ENCODE measurements at regions not wholly inside any gene's neighbourhood (a gene's known extent, or its start where the extent isn't known, plus 50 kb on each side); places are given as distances from the start of the nearest gene placed in this dataset.
"Not testable (repeated sequence)": the region's sequence is repeated elsewhere in the genome, so short reads cannot be mapped to it uniquely, and the experiment has no call there.

DNA sequence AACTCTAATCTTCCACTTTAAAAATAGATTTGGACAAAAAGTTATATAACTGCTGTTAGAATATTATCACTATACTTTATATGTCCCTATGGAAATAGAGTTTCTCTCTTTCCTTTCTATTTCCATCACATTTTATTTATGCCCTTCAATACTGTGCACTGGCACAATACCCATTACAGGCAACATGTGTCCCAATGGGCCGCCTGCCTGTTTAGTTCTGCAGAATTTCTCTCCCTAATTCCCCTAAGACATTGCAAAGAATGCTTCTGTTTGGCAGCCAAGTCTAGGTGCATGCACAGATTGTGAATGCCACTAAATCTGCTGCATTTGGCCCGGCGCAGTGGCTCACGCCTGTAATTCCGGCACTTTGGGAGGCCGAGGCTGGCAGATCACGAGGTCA is 520.4 kb upstream of the FLRT2 start:
- DNase-seq = no peak

DNA sequence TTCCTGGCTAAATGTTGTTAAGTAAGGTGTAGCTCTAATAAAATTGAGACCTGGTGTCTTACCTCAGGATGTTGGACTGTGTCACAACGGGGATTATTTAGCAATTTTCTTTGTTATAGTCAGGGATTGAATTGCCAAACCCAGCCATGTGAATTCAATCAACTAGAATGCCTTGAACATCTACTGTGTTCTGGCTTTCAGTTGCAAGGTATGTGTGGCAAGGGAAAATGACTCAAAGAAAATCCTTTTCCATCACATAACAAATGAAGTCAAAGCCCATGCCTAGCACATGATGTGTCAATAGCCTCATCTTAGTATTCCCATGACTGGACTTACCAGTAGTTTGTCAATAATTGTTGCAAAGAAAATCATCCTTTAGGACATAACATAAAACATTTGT is 519.8 kb upstream of the FLRT2 start:
- no peak for DNase-seq

GRCh38 chr14:85016496-85016895 is 513.4 kb upstream of the FLRT2 start:
- no peak for DNase-seq

DNA sequence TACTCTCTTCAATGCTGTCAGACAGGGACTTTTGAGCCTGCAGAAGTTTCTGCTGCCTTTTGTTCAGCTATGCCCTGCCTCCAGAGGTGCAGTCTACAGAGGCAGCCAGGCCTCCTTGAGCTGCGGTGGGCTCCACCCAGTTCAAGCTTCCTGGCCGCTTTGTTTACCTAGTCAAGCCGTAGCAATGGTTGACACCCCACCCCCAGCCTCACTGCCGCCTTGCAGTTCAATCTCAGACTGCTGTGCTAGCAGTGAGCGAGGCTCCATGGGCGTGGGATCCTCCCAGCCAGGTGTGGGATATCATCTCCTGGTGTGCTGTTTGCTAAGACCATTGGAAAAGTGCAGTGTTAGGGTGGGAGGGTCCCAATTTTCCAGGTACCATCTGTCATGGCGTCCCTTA is 506.1 kb upstream of the FLRT2 start:
- not testable (repeated sequence) for DNase-seq

DNA sequence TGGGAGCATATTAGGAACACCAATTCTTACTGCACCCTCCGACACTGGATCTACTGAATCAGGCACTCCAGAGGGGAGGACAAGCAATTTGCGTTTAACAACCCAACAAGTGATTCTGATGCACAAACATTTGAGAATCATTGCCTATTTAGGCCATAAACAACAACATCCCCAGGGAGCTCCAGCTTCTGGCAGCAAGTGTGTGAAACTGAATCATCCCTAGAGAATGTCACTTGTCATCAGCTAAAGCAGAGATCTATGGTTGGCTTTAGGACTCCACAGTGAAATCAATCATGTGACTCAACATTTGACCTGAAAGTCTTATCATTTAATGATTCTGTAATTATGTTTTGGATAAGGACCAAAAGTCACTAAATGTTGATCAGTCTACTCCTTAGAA is 505.0 kb upstream of the FLRT2 start:
- DNase-seq = no peak

DNA sequence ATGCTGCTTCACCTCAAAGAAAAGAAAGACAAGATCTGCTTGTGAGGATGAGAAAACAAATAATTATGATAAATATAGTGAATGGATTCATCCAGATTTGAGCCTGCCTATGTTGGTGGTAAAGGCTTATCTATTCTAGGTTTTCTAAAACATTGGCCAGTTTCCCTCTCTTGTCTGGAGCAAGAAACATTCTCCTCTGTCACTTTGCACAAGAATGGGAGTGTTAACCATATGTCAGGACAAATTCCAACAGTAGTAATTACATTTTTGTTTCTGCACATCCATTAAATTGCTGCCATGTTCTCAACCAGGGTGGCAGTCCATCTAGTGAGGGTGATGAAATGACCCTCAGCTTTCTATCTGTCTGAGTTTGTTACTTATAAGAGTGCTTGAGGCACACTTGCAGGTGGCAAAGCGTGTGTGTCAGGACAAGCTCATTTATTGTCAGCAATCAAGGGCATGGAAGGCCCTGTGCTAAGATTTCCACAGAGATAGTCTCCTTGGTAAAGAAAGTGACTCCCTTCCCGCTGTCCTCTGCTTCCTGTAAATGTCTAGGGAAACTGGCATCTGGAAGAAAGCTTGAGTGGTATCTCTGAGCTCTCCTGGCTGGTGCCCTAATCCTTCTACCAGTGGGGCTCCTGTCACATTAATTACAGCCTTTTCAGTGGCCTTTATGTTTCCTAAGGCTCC is 502.1 kb upstream of the FLRT2 start:
- no peak for DNase-seq

- no peak for DNase-seq
Observed at GRCh38 chr14:85037411-85037810, 492.5 kb upstream of the FLRT2 start.

- no peak for DNase-seq
Observed at GRCh38 chr14:85038526-85039352, 491.2 kb upstream of the FLRT2 start.

DNA sequence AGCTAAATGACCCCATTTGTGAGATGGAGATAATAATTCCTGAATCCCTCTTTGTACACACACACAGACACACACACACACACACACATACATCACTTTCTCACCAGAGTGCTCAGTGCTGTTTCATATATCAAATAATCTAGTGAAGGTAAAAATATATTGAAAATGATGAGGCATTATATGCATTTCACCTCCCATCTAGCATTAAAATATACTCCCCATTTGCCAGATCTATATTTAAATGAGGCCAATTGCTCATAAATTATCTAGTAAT is 490.7 kb upstream of the FLRT2 start:
- DNase-seq = no peak

DNA sequence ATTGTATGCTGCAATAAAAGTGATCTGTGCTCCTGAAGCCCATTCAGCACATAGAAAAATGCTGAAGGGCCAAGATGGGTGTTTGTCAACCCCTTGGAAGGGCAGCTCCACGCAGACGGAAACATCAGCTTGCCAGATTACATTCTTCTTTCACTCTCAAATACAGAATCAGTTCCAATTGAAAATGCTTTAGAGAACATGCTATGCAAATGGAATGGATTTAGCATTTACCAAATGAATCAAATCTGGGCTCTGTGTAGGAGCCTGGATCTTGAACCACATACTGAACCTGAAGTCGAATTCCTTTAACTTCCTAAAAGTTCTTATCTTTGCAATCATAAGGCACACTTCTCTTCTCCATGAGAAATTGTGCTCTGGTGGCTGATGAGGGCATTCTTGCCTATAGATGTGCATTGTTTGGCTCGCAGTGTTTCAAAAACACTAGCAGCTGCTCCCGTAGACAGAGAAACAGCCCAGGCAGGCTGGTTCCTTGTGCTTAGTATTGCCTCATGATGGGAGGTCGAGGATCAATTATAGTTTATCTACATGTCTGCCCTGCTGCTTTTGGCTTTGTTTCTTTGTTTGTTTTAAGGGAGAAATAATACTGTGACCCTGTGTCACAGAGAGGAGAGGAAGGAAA is 489.8 kb upstream of the FLRT2 start:
- no peak for DNase-seq

- DNase-seq = no peak
Observed at GRCh38 chr14:85041618-85042017, 488.3 kb upstream of the FLRT2 start.

DNA sequence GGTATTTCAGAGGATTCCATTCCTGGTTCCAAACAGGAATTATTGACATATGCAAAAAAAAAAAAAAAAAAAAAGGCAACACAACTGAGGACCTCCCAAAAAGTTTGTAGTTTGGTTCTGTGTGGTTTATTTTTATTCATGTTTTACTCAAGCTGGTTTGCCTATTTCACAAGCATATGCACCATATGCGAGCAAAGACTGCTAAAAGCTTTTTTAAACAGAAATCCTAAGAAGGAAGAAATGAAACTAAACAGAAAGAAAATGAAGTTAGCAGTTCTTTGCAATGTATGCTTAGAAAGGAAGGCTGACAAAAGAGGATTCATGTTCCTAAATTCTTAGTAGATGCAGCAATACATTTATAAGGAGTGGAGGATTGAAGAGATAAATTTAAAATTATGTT is 487.6 kb upstream of the FLRT2 start:
- DNase-seq = no peak

DNA sequence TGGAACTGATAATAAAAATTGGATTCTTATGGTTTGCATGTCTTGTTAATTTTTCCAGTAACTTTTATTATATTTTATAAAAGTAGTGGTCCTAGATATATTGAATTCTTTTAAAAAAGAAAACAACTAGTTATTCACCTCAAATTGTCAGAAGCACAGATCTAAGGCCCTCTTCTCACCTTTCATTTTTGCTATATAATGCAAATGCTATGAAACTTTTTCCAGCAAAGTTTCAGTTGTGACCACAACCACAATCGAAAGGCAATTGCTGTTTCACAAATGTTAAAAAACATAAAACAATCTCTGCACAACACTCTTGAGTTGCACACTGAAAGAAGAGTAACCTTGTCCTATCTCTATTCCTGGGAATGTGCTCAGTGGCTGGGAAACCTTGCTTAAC is 479.8 kb upstream of the FLRT2 start:
- DNase-seq = no peak

DNA sequence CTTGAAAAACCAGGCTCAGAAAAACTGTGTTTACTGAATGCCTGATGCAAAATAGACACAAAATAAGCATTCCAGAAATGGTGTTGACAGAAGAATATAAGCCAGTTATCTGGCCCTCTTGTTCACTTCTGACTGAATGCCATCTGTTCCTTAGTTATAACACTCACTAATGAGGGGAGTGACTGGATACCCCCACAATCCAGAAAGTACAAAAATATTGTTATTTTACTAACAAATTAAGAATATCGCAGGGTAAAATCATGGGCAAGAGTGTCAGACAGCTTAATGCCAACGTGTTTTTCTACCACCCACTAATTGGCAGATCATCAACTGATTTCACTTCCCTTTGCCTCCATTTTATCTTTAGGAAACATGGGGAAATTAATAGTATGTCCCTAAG is 477.3 kb upstream of the FLRT2 start:
- no peak for DNase-seq

GRCh38 chr14:85054178-85054577 is 475.8 kb upstream of the FLRT2 start:
- no peak for DNase-seq

GRCh38 chr14:85056267-85056666 is 473.7 kb upstream of the FLRT2 start:
- no peak for DNase-seq

GRCh38 chr14:85057221-85057620 is 472.7 kb upstream of the FLRT2 start:
- DNase-seq = no peak

- no peak for DNase-seq
Observed at GRCh38 chr14:85058150-85058549, 471.8 kb upstream of the FLRT2 start.

DNA sequence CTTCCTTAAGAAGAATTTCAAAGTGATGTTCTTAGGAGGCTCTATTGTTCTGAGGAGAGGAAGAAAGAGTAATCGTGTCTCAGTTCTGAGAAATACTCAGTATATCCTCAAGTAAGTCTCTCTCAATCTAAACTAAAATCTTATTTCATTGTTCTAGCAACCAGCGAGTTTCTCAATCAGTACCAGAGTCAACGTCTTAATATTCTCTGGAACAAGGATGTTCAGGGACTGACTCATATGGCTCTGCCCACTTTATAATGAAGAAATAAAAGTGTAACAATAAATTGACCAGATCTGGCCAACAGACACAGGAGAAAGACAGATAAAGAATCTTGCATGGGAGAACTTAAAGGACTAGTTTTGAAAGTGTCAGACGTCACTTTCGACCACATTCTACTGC is 469.8 kb upstream of the FLRT2 start:
- no peak for DNase-seq

GRCh38 chr14:85061256-85061655 is 468.7 kb upstream of the FLRT2 start:
- no peak for DNase-seq

DNA sequence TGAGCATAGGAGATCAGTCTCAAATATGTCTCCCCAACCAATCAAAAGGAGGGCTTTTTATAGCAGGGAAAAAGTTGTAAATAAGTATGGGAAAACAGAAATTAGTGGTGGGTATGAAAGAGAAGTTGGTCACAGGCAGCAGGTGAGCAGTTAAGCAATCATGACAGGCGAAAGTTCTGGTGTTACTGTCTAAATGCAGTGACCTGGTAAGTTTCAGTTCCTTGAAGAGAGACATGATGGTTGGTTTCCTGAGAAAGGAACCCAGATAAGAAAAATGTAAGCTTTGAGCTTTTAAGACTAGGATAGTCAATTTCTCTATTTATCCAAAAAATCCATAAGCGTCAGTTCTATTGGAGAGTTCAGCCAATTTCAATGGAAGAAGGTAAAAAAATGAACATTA is 466.2 kb upstream of the FLRT2 start:
- no peak for DNase-seq

DNA sequence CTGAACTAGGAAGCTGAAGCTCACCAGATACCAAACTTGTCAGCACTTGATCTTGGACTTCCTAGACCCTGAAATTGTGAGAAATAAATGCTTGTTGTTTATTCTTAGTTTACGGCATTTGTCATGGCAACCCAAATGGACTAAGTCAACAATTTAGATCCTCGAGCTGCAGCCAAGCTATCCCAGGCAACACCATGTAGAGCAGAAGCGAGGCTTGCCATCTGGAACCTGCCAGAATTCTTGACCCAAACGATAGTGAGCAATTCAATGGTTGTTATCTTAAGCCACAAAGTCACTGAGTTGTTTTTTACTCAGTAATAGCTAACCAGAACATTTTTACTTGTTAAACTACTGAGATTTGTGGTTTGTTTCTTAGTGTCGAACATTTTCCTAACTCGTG is 458.5 kb upstream of the FLRT2 start:
- DNase-seq = no peak

- no peak for DNase-seq
Observed at GRCh38 chr14:85074955-85075354, 455.0 kb upstream of the FLRT2 start.

DNA sequence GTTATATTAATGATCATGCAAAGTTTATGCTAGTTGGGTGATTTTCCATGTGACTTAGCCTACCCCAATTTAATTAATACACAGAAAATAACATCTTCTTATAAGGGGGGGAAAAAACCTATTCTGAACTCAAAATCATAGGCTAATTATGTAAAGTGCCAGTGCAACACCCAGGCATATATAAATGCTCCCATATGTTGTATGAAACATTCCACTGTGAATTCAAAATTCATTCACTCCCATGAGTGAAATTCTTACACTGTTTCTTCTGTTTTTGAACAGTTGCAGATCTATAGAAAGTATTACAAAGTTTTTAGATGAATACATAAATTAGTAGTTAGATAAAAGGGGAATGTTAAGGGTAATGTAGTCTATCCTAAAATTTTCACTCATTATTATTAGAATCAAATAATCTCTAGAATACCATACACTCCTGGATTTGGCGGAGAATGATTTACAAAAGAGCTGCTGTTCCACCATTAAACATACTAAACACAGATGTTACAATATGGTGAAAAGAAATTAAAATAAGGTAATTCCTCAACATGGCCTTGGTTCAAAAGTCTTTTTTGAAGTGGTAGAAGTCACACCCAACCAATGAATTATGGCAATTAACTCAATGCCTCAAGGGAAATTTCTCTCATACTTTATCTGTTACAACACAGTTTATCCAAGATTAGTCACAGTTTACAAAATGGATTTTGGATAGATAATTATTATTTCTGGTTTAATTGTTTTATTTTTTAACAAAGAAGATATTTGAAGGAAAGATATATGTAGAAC is 454.1 kb upstream of the FLRT2 start:
- no peak for DNase-seq

Measured in stimulated activated CD8-positive, alpha-beta memory T cell treated with anti-CD3 and anti-CD28 coated beads, Interleukin-4, amount 100 ng/mL, for 48 hours (primary cell).